HG03575 (cell line): ENCODE measurements at regions not wholly inside any gene's neighbourhood (a gene's known extent, or its start where the extent isn't known, plus 50 kb on each side); places are given as distances from the start of the nearest gene placed in this dataset.
"Not testable (repeated sequence)": the region's sequence is repeated elsewhere in the genome, so short reads cannot be mapped to it uniquely, and the experiment has no call there.

Source experiments
- ATAC-seq: cut with Tn5 transposase; IDR thresholded peaks from one replicate; pipeline ENCODE4 v1.9.1; 2021; ENCODE audit not compliant: unreplicated experiment, insufficient number of reproducible peaks, low FRiP score; ENCODE audit errors: extremely low read depth

GRCh38 chr2:149690825-149691224, 103.2 kb upstream of the MMADHC start:
- ATAC-seq, result no peak

GRCh38 chr2:149687052-149687427, 99.5 kb upstream of the MMADHC start:
- no peak for ATAC-seq

GRCh38 chr2:149686136-149687051, 98.8 kb upstream of the MMADHC start:
- ATAC-seq, result no peak

- ATAC-seq, result not testable (repeated sequence)
Observed at GRCh38 chr2:149685401-149685800, 97.8 kb upstream of the MMADHC start.

- no peak for ATAC-seq
Observed at GRCh38 chr2:149679286-149679685, 91.7 kb upstream of the MMADHC start.

GRCh38 chr2:149677416-149677815, 89.8 kb upstream of the MMADHC start:
- ATAC-seq, result no peak

GRCh38 chr2:149670086-149670485, 82.5 kb upstream of the MMADHC start:
- no peak for ATAC-seq

- ATAC-seq, result no peak
Observed at GRCh38 chr2:149666809-149667320, 79.3 kb upstream of the MMADHC start.

- no peak for ATAC-seq
Observed at GRCh38 chr2:149664896-149665295, 77.3 kb upstream of the MMADHC start.

GRCh38 chr2:149662556-149662955, 75.0 kb upstream of the MMADHC start:
- no peak for ATAC-seq

GRCh38 chr2:149661844-149662243, 74.3 kb upstream of the MMADHC start:
- no peak for ATAC-seq

- ATAC-seq, result no peak
Observed at GRCh38 chr2:149658553-149658952, 71.0 kb upstream of the MMADHC start.

- no peak for ATAC-seq
Observed at GRCh38 chr2:149657401-149658040, 69.9 kb upstream of the MMADHC start.

- no peak for ATAC-seq
Observed at GRCh38 chr2:149656996-149657395, 69.4 kb upstream of the MMADHC start.

GRCh38 chr2:149653831-149654445, 66.4 kb upstream of the MMADHC start:
- no peak for ATAC-seq

- ATAC-seq, result no peak
Observed at GRCh38 chr2:149652926-149653325, 65.4 kb upstream of the MMADHC start.

- no peak for ATAC-seq
Observed at GRCh38 chr2:149652526-149652925, 65.0 kb upstream of the MMADHC start.

GRCh38 chr2:149651229-149651628, 63.7 kb upstream of the MMADHC start:
- no peak for ATAC-seq

GRCh38 chr2:149650006-149650405, 62.4 kb upstream of the MMADHC start:
- ATAC-seq, result no peak
